NT2/D1 (cell line): ENCODE measurements at regions not wholly inside any gene's neighbourhood (a gene's known extent, or its start where the extent isn't known, plus 50 kb on each side); places are given as distances from the start of the nearest gene placed in this dataset.

Source experiments
- DNase-seq: peaks from one replicate; pipeline ENCODE4 v3.0.0-alpha.2; 2011; ENCODE audit warnings: low read depth, low spot score
- H3K27me3 ChIP-seq: 2 replicates; pipeline ENCODE4 v1.6.0; 2011; ENCODE audit warnings: mild to moderate bottlenecking; ENCODE audit not compliant: insufficient read length, insufficient read depth
- H3K36me3 ChIP-seq: 2 replicates; pipeline ENCODE4 v1.6.1; 2011; ENCODE audit warnings: mild to moderate bottlenecking, low read length, mixed read lengths; ENCODE audit not compliant: insufficient read depth, insufficient read length
- H3K4me1 ChIP-seq: 2 replicates; pipeline ENCODE4 v1.5.1; 2011; ENCODE audit not compliant: insufficient read depth, insufficient read length
- H3K4me3 ChIP-seq: 2 replicates; pipeline ENCODE4 v1.5.1; 2011; ENCODE audit warnings: low read depth; ENCODE audit not compliant: insufficient read length
- H3K9ac ChIP-seq: 2 replicates; pipeline ENCODE4 v1.6.0; 2011; ENCODE audit warnings: low read depth; ENCODE audit not compliant: insufficient read length
- H3K9me3 ChIP-seq: 2 replicates; pipeline ENCODE4 v1.5.1; 2011; ENCODE audit warnings: mild to moderate bottlenecking, low read length; ENCODE audit not compliant: insufficient read depth
- SUZ12 ChIP-seq: IDR thresholded peaks from 2 replicates; pipeline ENCODE4 v1.6.1; 2011; ENCODE audit not compliant: insufficient read length, insufficient read depth; ENCODE audit errors: extremely low read depth
- YY1 ChIP-seq: IDR thresholded peaks from 2 replicates; pipeline ENCODE4 v1.6.1; 2011; ENCODE audit not compliant: insufficient read length, insufficient read depth
- ZNF274 ChIP-seq: IDR thresholded peaks from 2 replicates; pipeline ENCODE4 v1.6.1; 2011; ENCODE audit warnings: mild to moderate bottlenecking, low read depth, low read length

DNA sequence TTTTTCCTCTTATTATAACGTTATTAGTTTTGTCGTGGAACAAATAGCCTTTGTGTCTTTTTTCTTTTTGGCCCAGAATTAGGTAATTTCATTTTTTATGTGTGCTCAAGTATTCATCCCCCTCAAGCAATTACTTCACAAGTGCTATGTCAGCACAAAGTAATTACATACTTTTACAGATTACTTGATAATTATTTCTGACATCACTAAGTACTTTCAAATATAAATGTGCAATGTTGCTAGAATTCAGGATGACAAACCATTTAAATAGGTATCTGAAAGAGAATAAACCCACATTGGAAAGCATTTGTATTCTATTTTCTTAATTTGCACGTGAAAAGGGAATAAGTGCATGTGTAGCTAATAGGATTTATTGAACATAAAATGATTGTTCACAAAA lies 238.2 kb downstream of the CDH7 start:
- H3K4me1 ChIP-seq = no peaks in the 10 kb centered on the region
- no peaks in the 10 kb centered on the region for H3K36me3 ChIP-seq
- H3K27me3 ChIP-seq = no peaks in the 10 kb centered on the region
- no peak overlapping the region for H3K4me3 ChIP-seq
- H3K9me3 ChIP-seq = no peaks in the 10 kb centered on the region
- no peak overlapping the region for H3K9ac ChIP-seq
- TF ChIP-seq YY1 (no peak), ZNF274 (no peak), SUZ12 (no peak)
- no peak for DNase-seq

- Histone ChIP-seq H3K4me1 (no peaks in the 10 kb centered on the region), H3K36me3 (no peaks in the 10 kb centered on the region), H3K4me3 (no peak overlapping the region), H3K27me3 (no peaks in the 10 kb centered on the region), H3K9me3 (no peaks in the 10 kb centered on the region), H3K9ac (no peak overlapping the region)
- TF ChIP-seq ZNF274 = no peak
- no peak for TF ChIP-seq YY1
- no peak for TF ChIP-seq SUZ12
- no peak for DNase-seq
Measured at GRCh38 chr18:65988386-65988785, 237.6 kb downstream of the CDH7 start.

DNA sequence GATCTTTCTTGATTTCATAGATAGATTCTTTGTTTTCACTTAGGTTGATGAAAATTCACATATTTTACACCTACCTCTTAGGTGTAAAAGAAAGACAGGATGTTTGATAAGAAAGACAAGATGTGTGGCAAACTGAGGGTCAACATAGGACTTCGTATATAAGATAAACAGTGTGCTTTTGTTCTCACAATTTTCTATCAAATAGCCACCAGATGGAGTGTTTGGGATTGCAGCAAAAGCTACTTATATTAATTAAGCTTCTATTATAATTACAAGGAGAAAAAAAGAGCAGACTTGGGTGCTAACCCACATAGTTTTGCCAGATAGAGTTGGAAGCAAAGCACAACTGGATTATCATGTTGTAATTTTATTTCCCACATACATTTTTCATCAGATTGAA lies 232.9 kb downstream of the CDH7 start:
- no peak for DNase-seq
- H3K9me3 ChIP-seq = no peaks in the 10 kb centered on the region
- no peaks in the 10 kb centered on the region for H3K4me1 ChIP-seq
- TF ChIP-seq YY1 = no peak
- TF ChIP-seq SUZ12 = no peak
- TF ChIP-seq ZNF274 = no peak
- H3K36me3 ChIP-seq = no peaks in the 10 kb centered on the region
- H3K27me3 ChIP-seq = no peaks in the 10 kb centered on the region
- H3K9ac ChIP-seq = no peak overlapping the region
- H3K4me3 ChIP-seq = no peak overlapping the region

DNA sequence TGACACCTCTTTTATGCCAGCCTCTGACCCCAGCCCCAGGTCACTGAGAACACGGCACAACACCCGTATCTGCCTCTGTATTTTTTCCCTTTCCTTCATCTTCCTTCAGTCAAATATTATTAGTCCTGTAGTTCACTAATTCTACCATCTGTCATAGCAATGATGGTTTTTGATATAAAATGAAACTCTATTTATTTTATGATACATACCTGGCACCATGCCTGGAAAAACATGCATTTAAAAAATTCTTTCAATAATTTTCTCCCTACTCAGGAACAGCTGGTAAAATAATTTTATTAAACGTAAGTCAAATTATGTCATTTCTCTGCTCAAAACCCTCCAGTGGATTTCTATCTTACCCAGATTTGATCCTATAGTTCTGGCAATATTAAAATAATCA lies 224.7 kb downstream of the CDH7 start:
- no peak for TF ChIP-seq SUZ12
- no peak for TF ChIP-seq ZNF274
- TF ChIP-seq YY1 = no peak
- no peaks in the 10 kb centered on the region for H3K4me1 ChIP-seq
- no peaks in the 10 kb centered on the region for H3K36me3 ChIP-seq
- H3K27me3 ChIP-seq = no peaks in the 10 kb centered on the region
- H3K4me3 ChIP-seq = no peak overlapping the region
- no peak overlapping the region for H3K9ac ChIP-seq
- H3K9me3 ChIP-seq = no peaks in the 10 kb centered on the region
- DNase-seq = no peak

- no peak for DNase-seq
- TF ChIP-seq SUZ12 (no peak), YY1 (no peak), ZNF274 (no peak)
- Histone ChIP-seq H3K9me3 (no peaks in the 10 kb centered on the region), H3K4me1 (no peaks in the 10 kb centered on the region), H3K4me3 (no peak overlapping the region), H3K36me3 (no peaks in the 10 kb centered on the region), H3K9ac (no peak overlapping the region), H3K27me3 (no peaks in the 10 kb centered on the region)
Measured at GRCh38 chr18:65974758-65975157, 223.9 kb downstream of the CDH7 start.

- Histone ChIP-seq H3K9me3 (no peaks in the 10 kb centered on the region), H3K36me3 (no peaks in the 10 kb centered on the region), H3K4me3 (no peak overlapping the region), H3K27me3 (no peaks in the 10 kb centered on the region), H3K4me1 (no peaks in the 10 kb centered on the region), H3K9ac (no peak overlapping the region)
- DNase-seq = no peak
- TF ChIP-seq SUZ12 (no peak), YY1 (no peak), ZNF274 (no peak)
Measured at GRCh38 chr18:65968239-65969004, 217.6 kb downstream of the CDH7 start.

GRCh38 chr18:65955747-65956146 lies 204.9 kb downstream of the CDH7 start:
- no peak overlapping the region for H3K4me3 ChIP-seq
- H3K9ac ChIP-seq = no peak overlapping the region
- no peak for DNase-seq
- no peak for TF ChIP-seq SUZ12
- TF ChIP-seq ZNF274 = no peak
- TF ChIP-seq YY1 = no peak
- no peaks in the 10 kb centered on the region for H3K27me3 ChIP-seq
- no peaks in the 10 kb centered on the region for H3K36me3 ChIP-seq
- no peaks in the 10 kb centered on the region for H3K4me1 ChIP-seq
- no peaks in the 10 kb centered on the region for H3K9me3 ChIP-seq

DNA sequence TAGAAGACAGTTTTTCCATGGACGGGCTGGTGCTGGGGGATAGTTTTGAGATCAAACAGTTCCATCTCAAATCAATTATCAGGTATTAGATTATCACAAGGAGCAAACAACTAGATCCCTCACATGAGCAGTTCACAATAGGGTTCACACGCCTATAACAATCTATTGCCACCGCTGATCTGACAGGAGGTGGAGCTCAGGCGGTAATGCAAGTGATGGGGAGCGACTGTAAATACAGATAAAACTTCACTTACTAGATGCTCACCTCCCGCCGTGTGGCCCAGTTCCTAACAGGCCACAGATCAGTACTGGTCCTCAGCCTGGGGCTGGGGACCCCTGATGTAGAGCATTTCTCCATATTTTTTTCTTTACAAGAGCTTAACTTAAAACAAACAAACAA lies 203.6 kb downstream of the CDH7 start:
- no peaks in the 10 kb centered on the region for H3K36me3 ChIP-seq
- DNase-seq = no peak
- no peaks in the 10 kb centered on the region for H3K27me3 ChIP-seq
- H3K4me1 ChIP-seq = no peaks in the 10 kb centered on the region
- H3K9ac ChIP-seq = no peak overlapping the region
- no peak for TF ChIP-seq YY1
- no peak for TF ChIP-seq ZNF274
- TF ChIP-seq SUZ12 = no peak
- H3K9me3 ChIP-seq = no peaks in the 10 kb centered on the region
- H3K4me3 ChIP-seq = no peak overlapping the region
